IPS-NIHi7 (cell line): ENCODE measurements at regions not wholly inside any gene's neighbourhood (a gene's known extent, or its start where the extent isn't known, plus 50 kb on each side); places are given as distances from the start of the nearest gene placed in this dataset.
"Not testable (repeated sequence)": the region's sequence is repeated elsewhere in the genome, so short reads cannot be mapped to it uniquely, and the experiment has no call there.

ENCODE experiments used
- DNase-seq: peaks from one replicate; pipeline ENCODE4 v3.0.0; 2012; ENCODE audit warnings: mixed read lengths; ENCODE audit errors: extremely low spot score

- no peak for DNase-seq
Observed at GRCh38 chr12:92403210-92404175, 257.8 kb upstream of the BTG1 start.

DNA sequence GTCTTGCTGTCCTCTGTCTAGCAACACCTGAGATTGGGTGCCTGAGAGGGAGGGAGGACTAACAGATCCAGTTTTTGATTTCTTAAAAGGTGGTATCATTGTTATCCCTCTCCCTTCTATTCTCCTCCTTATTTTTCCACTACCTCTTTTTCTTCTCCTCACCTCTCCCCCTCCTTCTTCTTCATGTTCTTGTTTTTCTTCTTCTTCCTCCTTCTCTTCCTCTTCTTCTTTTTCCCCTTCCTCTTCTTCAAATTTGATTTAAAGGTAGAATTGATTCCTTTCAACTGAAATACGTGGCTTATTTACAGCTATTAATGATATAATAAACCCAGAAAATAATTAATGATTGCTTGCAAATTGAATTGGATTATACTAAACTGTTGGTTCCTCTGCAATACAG, 256.8 kb upstream of the BTG1 start:
- DNase-seq: no peak

GRCh38 chr12:92400006-92400405, 254.4 kb upstream of the BTG1 start:
- DNase-seq: no peak

DNA sequence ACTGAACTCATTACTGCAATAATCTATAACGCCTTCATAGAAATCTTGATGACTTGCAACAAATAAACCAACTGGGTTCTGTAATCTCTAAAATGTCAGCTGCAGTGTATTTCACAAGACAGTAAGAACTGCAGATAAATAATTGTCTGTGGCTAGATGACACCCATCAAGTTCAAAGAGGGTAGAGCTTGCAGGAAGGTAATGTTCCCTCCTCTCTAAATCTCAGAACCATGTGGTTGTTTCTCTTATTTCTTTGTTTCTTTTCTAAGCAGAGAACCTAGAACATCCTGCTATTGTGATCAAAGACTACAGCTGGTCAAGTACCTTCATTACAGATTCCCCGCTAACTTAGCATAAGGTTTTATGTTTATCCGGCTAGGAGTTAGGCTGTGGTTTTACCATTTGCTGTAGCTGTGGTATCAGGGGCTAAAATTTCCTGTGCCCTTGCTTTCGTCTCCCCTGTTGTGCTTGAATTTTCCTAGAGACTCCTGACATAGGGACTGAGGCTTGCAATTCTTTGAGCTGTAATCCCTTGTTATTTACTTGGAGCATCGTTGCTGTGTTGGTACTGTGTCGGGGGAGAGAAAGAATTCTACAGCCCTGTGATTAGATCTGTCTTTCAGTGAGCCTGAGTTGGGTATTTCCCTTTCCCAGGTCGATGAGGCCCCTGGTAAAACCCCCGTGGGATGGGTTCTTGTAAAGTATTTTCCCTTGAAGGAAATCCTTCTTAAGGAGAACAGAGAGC, 253.1 kb upstream of the BTG1 start:
- peak; percentile 32 for DNase-seq

DNA sequence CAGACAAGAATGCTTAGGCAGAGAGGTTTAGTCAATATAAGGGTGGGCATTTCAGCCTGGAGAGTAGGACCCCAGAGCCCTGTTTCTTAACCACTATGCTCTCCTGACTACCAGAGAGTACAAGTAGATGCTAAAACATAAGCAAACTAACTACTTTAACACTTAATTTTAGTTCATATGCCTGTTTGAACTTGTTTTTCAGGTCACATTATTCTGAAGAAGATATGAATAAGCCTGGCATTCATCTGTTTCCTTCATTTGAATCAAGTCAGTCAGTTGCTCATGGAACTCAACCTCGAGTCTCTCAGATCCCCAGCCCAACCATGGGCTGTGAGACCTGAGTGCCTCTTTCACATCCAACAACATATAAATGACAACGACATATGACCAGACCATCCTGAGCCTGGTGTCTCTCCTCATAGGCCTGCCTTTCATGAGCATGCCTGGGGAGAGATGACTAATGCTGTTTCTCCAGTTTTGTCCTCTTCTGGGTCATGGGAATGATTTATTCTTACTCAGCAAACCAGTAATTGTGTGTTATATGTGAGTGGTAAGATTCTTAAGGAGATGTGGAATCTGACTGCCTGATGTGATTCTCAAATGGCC, 251.1 kb upstream of the BTG1 start:
- no peak for DNase-seq

- DNase-seq: no peak
Observed at GRCh38 chr12:92395322-92395721, 249.7 kb upstream of the BTG1 start.

DNA sequence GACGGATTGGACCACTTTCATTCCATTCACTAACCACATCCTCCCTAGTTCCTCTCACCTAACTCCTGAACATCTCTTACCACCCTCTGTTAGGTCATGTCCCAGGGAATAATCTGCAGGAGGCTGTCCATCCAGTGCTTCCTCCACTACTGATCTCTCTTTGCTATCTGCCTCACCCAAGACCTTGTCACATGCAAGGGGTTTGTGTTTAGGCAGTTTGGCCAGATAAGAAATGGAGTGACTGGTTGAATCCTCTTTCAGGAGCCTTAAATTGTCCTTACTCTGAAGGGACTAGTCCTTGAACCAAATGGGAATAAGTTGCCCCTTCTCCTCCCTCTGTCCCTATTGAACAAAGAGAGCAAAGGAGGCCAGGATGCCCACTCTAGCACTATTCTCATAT, 249.2 kb upstream of the BTG1 start:
- no peak for DNase-seq

DNA sequence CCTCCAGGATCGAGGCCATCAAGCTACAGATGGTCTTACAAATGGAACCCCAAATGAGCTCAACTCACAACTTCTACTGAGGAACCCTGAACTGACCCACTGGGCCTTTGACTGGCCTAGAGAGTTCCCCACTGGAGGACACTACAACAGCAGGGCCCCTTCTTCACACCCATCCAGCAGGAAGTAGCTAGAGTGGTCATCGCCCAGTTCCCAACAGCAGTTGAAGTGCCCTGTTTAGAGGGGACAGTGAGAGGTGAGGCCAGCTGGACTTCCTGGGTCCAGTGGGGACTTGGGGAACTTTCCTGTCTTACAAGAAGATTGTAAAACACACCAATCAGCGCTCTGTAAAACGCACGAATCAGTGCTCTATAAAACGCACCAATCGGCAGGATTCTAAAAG, 247.9 kb upstream of the BTG1 start:
- DNase-seq: no peak

GRCh38 chr12:92391726-92392125, 246.1 kb upstream of the BTG1 start:
- not testable (repeated sequence) for DNase-seq

DNA sequence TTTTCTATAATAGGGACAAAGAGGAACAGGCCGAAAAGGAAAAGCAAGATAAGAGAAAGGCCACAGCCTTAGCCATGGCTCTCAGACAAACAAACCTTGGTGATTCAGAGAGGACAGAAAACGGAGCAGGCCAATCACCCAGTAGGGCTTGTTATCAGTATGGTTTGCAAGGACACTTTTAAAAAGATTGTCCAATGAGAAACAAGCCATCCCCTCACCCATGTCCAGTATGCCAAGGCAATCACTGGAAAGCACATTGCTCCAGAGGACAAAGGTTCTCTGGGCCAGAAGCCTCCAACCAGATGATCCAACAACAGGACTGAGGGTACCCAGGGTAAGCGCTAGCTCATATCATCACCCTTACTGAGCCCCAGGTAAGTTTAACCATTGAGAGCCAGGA, 243.8 kb upstream of the BTG1 start:
- no peak for DNase-seq

- no peak for DNase-seq
Observed at GRCh38 chr12:92385296-92385695, 239.7 kb upstream of the BTG1 start.

GRCh38 chr12:92384571-92384970, 238.9 kb upstream of the BTG1 start:
- no peak for DNase-seq

GRCh38 chr12:92382383-92382878, 236.8 kb upstream of the BTG1 start:
- DNase-seq: no peak

- DNase-seq: no peak
Observed at GRCh38 chr12:92381856-92382255, 236.2 kb upstream of the BTG1 start.

DNA sequence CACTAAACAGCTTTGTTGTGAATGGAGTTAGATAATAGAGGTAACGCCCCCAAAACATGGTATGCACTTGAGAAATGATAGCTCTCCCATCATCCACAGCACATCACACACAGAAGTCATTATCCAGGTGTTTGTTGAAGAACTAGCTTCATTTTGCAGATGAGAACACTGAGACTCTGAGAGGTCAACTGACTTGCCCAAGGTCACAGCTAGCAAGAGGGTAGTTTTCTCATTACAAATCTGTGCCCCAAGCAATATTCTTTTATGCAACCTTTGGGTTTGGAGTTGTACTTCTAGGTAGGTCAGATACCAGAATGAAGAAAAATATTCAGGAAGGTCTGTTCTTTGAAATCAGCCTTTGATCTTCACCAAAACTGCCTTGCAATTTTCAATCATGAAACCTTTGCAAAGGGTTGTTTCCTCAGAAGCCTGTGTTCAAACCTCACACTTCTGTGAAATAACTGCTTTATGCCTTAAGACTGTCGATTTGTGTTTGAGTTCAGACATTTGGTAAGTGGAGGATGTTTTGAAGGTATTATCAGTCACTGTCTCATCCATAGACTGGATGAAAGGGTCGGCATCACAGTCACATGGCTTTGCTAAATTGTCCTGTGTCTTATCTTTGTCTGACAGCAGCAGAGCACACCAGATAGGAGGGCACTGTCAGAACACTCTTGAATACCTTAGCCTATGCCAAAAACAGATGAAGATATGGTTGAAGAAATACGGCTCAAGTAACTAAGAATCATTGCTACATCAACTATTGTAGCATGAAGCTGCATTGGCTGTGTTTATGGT, 233.2 kb upstream of the BTG1 start:
- DNase-seq: no peak

DNA sequence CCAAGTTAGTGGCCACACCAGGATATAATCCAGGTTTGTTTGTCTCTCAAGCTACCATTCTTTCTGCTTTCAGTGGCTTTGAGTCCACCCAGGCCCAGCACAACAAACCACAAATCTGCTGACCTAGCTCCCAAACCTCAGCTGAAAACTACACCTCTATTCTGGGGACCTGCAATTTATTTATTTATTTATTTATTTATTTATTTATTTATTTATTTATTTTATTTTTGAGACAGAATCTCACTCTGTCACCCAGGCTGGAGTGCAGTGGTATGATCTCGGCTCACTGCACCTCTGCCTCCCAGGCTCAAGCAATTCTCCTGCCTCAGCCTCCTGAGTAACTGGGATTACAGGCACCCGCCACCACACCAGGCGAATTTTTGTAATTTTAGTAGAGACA, 229.9 kb upstream of the BTG1 start:
- DNase-seq: not testable (repeated sequence)

- DNase-seq: no peak
Observed at GRCh38 chr12:92370828-92371227, 225.2 kb upstream of the BTG1 start.

GRCh38 chr12:92369636-92370035, 224.0 kb upstream of the BTG1 start:
- no peak for DNase-seq

DNA sequence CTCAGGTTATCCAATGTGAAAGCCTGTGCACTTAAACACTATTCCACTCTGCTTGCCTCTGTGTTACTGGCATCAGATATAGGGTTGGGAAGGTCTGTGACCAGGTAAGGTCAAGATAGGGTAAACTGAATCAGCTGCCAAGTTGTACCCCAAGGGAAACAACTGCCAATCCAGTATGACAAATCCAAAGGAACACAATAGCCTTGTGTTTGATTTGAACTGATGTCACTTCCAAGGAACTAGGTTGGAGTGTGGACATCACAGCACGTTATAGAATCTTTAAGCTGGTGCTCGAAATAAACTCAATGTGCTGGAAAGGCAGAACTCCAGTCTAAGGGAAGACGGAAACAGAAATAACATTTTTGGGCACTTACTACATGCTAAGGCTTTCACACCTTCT, 223.4 kb upstream of the BTG1 start:
- DNase-seq: no peak

- DNase-seq: no peak
Observed at GRCh38 chr12:92365836-92366235, 220.2 kb upstream of the BTG1 start.

- no peak for DNase-seq
Observed at GRCh38 chr12:92365333-92365732, 219.7 kb upstream of the BTG1 start.
